SK-N-SH (cell line): ENCODE measurements at regions not wholly inside any gene's neighbourhood (a gene's known extent, or its start where the extent isn't known, plus 50 kb on each side); places are given as distances from the start of the nearest gene placed in this dataset.

Experiments used
- CHD2 ChIP-seq: fragments of 150-350 bp; IDR thresholded peaks from 2 replicates; pipeline ENCODE4 v1.6.1; 2018; ENCODE audit warnings: low read length; ENCODE audit not compliant: partially characterized antibody
- CTCF ChIP-seq: fragments of 200-600 bp; sonication (generic); IDR thresholded peaks from 2 replicates; pipeline ENCODE4 v1.6.1; 2017; ENCODE audit warnings: antibody characterized with exemption, mild to moderate bottlenecking, moderate library complexity
- EP300 ChIP-seq, 2 experiments: IDR thresholded peaks; 2 replicates each; pipeline versions ENCODE4 v1.4.0 to v1.6.1; 2012; ENCODE audit warnings: borderline replicate concordance in 1 of 2, low read depth in 1 of 2, low read length in 1 of 2
- FOXM1 ChIP-seq: IDR thresholded peaks from 2 replicates; pipeline ENCODE4 v1.4.0; 2012; ENCODE audit warnings: low read depth, mild to moderate bottlenecking
- JUND ChIP-seq: IDR thresholded peaks from 2 replicates; pipeline ENCODE4 v1.4.0; 2012
- NFIC ChIP-seq: IDR thresholded peaks from 2 replicates; pipeline ENCODE4 v1.4.0; 2012; ENCODE audit warnings: borderline replicate concordance
- PBX3 ChIP-seq: IDR thresholded peaks from 2 replicates; pipeline ENCODE4; 2012
- REST ChIP-seq: IDR thresholded peaks from 2 replicates; pipeline ENCODE4 v1.6.1; 2012; ENCODE audit warnings: mild to moderate bottlenecking, low read depth, low read length, moderate library complexity

- TF ChIP-seq CTCF (no peak), CHD2 (no peak), REST (no peak), FOXM1 (no peak), NFIC (no peak), JUND (no peak), EP300 (IDR thresholded peaks at IDR 0.05; ENCODE audit: borderline replicate concordance in 1 of 2, low read depth in 1 of 2, low read length in 1 of 2) (no peak), PBX3 (no peak)
These were observed 243.9 kb downstream of the ETV1 start for GRCh38 chr7:13745530-13745929.
